Suppressor macrophage treated with lipopolysaccharide for 1 hour (primary cell): ENCODE measurements at regions not wholly inside any gene's neighbourhood (a gene's known extent, or its start where the extent isn't known, plus 50 kb on each side); places are given as distances from the start of the nearest gene placed in this dataset.
A peak's percentile ranks its signal among the peaks of the same experiment; 100 is the strongest.
"Not testable (repeated sequence)": the region's sequence is repeated elsewhere in the genome, so short reads cannot be mapped to it uniquely, and the experiment has no call there.

Source experiments
- DNase-seq, 3 donors: peaks; one replicate each; pipeline ENCODE4 v3.0.0-alpha.2; 2020 to 2022

- DNase-seq, result no peak
Observed at GRCh38 chr1:239197871-239198270, 188.5 kb upstream of the CHRM3 start.

- no peak for DNase-seq
Observed at GRCh38 chr1:239189998-239190512, 196.3 kb upstream of the CHRM3 start.

DNA sequence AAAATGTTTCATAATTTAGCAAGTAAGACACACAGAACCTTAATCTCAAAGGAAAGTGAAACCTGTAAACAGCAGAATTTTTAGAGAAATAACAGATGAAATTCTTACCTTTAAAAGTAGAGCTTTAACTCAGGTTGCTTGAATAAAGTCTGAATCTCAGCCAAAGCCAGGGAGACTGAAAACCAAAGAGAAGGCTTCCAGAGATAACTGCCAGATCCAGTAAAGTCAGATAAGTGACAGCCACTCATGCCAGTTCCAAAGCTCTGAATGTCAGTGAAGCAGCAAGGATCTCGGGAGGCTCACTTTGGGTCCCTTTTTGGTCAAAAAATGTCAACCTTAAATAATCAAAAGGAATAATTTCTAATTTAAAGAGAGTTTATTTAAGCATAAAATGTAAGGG lies 199.9 kb upstream of the CHRM3 start:
- DNase-seq, result no peak

- DNase-seq, result no peak
Observed at GRCh38 chr1:239185245-239185619, 201.1 kb upstream of the CHRM3 start.

GRCh38 chr1:239184561-239185244 lies 201.7 kb upstream of the CHRM3 start:
- no peak for DNase-seq

DNA sequence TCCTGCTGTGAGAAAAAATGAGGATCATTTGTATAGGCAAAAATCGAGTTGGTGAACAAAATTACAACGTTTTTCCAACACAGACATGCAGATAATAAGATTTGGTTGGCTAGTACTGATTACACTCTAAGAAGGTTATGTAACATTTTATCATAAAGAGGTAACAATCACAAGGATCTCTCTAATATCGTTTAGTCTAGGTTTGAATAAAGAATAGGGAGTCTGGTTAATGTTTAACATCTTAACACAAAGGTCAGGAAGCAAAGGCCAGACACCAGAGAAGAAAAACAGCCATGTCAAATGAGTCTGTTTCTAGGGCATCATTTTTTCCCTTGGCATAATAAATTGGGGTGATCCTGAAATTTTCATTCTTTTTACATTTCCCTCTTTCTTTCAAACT lies 207.4 kb upstream of the CHRM3 start:
- DNase-seq, result no peak

- DNase-seq, result no peak
Observed at GRCh38 chr1:239174880-239175279, 211.5 kb upstream of the CHRM3 start.

DNA sequence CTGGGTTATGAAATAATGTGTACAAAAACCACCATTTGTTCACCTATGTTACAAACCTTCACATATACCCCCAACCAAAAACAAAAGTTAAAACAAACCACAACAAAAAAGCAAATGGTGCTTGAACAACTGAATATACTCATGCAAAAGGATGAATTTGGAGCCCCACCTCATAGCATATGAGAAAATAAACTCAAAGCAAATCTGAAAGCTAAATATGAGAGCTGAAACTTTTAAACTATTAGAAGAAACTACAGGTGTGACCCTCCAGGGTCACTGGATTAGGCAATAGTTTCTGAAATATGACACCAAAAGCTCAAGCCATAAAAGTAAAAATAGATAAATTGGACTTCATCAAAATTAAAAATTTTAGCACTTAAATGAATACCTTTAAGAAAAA lies 215.5 kb upstream of the CHRM3 start:
- DNase-seq, result no peak

DNA sequence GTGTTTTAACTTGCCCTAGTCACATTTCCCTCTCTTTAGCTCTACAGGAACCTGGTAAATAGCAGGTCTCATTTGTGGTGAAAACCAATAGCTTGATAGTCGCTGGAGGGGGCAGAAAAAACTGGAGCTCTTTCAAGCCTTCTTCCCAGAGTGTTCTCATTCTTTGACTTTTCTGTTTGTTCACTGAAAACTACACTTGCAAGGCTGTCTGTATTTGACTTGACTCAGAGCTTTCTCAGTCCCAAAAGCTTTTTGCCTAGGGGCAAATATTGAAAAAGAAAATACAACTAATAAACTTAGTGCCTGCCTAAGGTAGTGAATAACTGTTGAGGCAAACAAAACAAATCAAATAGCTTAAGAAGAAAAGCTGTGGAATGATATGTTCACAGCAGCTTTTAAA lies 217.1 kb upstream of the CHRM3 start:
- DNase-seq, result no peak

GRCh38 chr1:239164451-239165180 lies 221.8 kb upstream of the CHRM3 start:
- no peak for DNase-seq

DNA sequence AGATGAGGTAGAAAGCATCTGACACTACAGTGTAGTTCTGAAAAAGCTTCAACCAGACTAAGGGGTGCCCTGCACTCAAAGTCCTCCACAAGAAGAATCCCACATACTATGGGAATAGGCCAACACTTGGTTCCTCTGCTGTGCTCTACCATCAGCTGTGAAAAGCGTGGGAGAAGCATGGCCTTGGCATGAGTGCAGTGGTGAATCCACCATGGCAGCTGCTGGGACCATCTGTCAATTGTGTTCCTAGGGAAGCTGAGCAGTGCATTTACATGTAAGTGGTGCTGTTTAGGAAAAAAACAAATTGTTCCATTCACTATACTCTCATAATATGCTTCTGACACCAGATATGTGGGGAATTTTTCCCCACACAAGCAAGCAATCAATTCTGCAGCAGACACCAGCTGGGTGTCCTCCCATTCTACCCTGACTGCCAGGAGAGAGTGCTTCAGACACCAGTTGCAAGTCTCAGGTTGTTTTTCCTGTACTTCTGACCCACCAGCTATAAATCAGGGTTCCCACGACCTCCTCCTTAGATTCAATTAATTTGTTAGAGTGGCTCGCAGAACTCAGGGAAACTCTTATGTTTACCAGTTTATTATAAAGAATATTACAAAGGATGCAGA lies 230.8 kb upstream of the CHRM3 start:
- DNase-seq, result no peak

DNA sequence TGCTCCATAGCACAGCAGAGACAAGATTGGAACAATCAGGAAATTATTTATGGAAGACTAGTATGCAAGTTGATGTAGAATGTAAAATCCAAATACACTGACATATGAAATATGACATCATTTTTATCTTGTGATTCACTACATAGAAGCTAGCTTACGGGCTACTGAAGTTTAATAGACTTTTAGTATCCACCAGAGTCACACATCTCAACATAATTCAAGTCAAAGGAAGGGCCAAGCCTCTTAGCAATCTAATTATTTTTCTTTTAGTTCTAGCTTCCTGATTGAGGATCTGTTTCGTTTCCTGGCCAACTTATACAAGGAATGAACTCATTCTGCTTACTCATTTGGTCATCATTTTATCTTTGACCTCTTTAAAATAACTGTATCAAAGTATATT lies 234.4 kb upstream of the CHRM3 start:
- no peak for DNase-seq

- DNase-seq, result no peak
Observed at GRCh38 chr1:239140968-239141367, 245.4 kb upstream of the CHRM3 start.

DNA sequence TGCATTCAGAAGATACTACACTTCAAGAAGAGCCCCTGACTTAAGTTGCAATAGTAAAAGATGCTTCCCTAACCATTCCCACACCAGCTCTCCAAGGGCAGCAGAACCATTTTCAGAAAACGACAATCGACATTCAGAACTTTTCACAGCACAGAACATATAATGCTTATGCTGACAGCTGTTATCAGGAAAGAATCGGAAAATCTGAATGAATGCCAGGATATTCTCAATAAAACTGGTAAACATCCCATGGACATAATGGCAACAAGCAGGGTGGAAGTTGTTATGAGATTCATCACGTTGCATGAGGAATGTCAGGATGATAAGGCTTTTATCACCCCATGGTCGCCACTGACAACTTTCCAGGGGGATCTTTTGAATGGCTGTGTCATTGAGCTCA lies 246.6 kb upstream of the CHRM3 start:
- DNase-seq, result no peak

DNA sequence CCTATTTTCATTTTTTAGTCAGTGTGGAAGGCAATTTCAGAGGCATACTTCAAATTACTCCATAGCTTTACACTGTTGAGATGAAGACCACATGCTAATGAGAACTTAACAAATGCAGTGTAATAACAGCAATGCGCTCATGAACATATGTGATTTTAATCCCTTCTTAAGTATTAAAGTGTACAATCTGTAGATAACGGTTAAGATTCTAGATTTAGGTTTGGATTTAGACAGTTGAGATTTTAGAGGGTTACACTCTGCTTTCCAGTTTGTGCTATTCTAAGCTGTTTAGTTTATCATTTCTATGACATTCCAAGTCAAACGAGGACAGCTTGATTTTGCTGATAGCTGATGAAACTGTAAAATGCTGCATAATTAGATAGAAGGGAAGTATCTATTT lies 257.8 kb upstream of the CHRM3 start:
- DNase-seq, result peak in 1 of 3 donors; percentile 8

DNA sequence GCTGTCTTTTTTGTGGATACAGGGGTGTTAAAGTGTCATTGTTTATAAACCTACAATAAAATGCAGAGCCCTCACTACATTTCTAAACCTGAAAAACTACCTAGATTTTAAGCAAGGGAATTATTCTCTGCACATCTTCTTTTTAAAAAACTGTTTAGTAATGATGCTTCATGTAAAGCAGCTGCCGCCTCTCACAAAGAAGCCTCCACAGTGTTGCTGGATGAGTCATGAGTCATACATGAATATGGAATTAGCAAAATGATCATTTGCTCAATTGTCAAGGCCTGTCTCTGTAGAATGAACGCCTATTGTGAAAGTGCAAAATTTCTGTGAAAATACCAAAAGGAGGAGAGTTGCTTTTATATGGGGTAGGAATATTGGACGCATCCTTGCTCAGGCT lies 259.5 kb upstream of the CHRM3 start:
- DNase-seq, result peak; percentile 22 to 37 (median 26)

DNA sequence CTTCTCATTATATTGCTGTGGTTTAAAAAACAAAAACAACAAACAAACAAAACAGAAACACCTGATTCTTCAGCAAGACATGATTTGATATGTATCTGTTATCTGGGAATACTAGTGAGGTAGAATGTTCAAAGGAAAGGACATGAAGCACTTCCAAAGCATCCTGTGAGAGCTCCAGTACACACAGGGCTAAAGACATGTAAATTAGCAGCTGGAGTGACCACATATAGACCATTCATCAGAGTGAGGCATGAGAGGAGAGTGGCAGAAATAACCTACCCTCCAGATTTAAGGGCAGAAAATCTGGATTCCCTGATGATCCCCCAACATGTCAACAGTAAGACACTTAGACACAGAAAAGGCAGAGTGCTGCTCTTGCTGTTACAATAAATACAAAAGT lies 260.5 kb upstream of the CHRM3 start:
- DNase-seq, result no peak

GRCh38 chr1:239125027-239125426 lies 261.3 kb upstream of the CHRM3 start:
- DNase-seq, result no peak

GRCh38 chr1:239123260-239123659 lies 263.1 kb upstream of the CHRM3 start:
- peak in 1 of 3 donors; percentile 11 for DNase-seq

GRCh38 chr1:239112101-239112935 lies 274.1 kb upstream of the CHRM3 start:
- DNase-seq, result no peak

DNA sequence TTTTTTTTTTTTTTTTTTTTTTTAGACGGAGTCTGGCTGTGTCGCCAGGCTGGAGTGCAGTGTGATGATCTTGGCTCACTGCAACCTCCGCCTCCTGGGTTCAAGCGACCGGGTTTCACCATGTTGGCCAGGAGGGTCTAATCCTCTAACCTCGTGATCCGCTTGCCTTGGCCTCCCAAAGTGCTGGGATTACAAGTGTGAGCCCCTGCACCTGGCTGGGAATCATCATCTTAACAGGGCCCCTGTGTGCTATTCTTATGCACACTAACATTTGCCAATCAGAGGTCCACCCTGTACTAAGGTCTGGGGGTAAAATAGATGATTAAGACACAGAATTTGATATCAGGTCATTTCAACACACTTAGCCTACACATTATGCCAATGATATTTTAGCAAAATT lies 278.7 kb upstream of the CHRM3 start:
- DNase-seq, result no peak

GRCh38 chr1:239106689-239107088 lies 279.7 kb upstream of the CHRM3 start:
- not testable (repeated sequence) for DNase-seq

DNA sequence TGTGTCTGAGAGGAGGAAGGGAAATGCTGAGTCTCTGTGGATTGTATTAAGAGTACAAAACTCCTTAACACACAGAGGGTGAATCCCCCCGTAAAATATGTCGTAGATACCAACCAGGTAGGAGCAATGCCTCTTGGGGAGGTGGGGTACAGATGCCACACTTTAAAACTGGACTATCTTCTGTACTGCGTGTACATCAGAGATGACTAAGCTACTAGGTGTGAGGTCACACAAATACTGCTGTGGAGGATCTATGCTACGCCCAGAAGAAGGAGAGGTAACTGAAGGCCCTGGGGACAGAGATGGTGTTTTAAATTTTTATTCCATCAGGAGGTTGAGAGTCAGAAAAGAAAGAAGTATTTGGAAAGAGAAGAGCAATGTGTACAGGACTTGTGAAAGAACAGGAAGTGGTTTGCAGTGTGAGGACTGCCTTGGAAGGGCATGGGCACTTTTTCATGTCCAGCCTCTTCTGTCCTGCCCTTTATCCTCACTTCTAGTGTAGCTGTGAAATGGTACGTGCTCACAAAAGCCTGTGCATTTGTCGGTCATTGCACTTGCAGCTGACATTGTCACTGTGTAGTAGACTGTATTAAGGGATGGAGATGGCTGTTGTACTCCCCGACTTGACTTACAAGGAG lies 287.8 kb upstream of the CHRM3 start:
- peak in 2 of 3 donors; percentile 6 to 10 for DNase-seq
